ENCODE measurements at regions not wholly inside any gene's neighbourhood (a gene's known extent, or its start where the extent isn't known, plus 50 kb on each side); places are given as distances from the start of the nearest gene placed in this dataset.
"Not testable (repeated sequence)": the region's sequence is repeated elsewhere in the genome, so short reads cannot be mapped to it uniquely, and the experiment has no call there.

DNA sequence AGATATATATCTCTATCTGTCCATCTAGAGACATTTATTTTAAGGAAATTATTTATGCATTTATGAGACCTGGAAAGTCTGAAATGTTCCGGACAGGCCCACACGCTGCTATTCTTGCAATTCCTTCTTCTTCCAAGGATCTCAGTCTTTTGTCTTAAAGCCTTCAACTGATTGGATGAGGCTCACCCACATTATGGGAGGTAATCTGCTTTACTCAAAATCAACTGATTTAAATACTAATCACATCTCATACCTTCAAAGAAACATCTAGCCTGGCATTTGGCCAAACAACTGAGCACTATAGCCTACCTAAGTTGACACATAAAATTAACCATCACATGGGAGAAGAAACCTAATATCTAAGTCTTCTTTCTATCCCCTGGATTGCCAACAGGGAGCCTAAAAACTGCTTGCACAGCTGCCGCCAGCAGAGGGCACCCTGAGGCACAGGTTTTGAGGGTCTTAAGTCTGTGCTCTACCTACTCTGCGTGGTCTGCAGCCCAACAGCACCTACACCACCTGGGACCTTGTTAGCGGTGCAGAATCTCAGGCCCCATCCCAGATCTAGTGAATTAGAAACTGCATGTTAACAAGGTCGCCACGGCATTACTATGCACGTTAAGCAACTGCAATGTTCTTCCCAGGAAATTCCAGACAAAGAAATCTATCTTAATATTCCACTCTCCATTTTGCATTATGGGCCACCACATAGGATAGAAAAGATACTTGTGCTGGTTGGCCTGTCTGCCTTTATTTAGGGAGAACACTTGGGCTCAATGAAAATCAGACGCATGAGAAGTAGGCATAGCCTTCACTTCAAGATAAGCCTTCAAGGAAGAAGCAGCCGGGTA, 249.7 kb downstream of the FOXG1 start:
- Mint-ChIP-seq H3K27me3 (ENCODE audit: low read depth) (no peaks in the 10 kb centered on the region), H3K36me3 (ENCODE audit: low read depth) (no peaks in the 10 kb centered on the region), H3K4me1 (ENCODE audit: low read depth) (no peaks in the 10 kb centered on the region), H3K27ac (no peak overlapping the region), H3K9me3 (ENCODE audit: insufficient read depth) (peaks cover 10% of the 10 kb centered on the region), H3K4me3 (no peak overlapping the region)
- POLR2A ChIA-PET: no interaction called here
- DNase-seq (peak; percentile 22), ATAC-seq (no peak)
- CTCF ChIA-PET: no interaction called here

DNA sequence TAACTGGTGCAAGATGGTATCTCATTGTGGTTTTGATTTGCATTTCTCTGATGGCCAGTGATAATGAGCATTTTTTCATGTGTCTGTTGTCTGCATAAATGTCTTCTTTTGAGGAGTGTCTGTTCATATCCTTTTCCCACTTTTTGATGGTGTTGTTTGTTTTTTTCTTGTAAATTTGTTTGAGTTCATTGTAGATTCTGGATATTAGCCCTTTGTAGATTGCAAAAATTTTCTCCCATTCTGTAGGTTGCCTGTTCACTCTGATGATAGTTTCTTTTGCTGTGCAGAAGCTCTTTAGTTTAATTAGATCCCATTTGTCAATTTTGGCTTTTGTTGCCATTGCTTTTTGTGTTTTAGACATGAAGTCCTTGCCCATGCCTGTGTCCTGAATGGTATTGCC, 256.9 kb downstream of the FOXG1 start:
- H3K27ac Mint-ChIP-seq; H3K36me3 Mint-ChIP-seq (ENCODE audit: low read depth); CTCF ChIA-PET; H3K4me3 Mint-ChIP-seq; H3K4me1 Mint-ChIP-seq (ENCODE audit: low read depth); DNase-seq; H3K27me3 Mint-ChIP-seq (ENCODE audit: low read depth); ATAC-seq; POLR2A ChIA-PET: not testable (repeated sequence)
- H3K9me3 Mint-ChIP-seq (ENCODE audit: insufficient read depth): peaks cover 29% of the 10 kb centered on the region

DNA sequence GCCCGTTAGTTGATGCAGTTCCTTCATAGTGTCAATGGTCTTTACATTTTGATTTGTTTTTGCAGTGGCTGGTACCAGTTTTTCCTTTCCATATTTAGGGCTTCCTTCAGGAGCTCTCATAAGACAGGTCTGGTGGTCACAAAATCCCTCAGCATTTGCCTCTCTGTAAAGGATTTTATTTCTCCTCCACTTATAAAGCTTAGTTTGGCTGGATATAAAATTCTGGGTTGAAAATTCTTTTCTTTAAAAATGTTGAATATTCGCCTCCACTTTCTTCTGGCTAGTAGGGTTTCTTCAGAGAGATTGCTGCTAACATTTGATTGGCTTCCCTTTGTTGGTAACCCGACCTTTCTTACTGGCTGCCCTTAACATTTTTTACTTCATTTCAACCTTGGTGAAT, 260.9 kb downstream of the FOXG1 start:
- H3K27me3 Mint-ChIP-seq (ENCODE audit: low read depth); POLR2A ChIA-PET; H3K4me3 Mint-ChIP-seq; H3K36me3 Mint-ChIP-seq (ENCODE audit: low read depth); H3K27ac Mint-ChIP-seq; H3K4me1 Mint-ChIP-seq (ENCODE audit: low read depth); DNase-seq; CTCF ChIA-PET; ATAC-seq: not testable (repeated sequence)
- peaks cover 27% of the 10 kb centered on the region for H3K9me3 Mint-ChIP-seq (ENCODE audit: insufficient read depth)

DNA sequence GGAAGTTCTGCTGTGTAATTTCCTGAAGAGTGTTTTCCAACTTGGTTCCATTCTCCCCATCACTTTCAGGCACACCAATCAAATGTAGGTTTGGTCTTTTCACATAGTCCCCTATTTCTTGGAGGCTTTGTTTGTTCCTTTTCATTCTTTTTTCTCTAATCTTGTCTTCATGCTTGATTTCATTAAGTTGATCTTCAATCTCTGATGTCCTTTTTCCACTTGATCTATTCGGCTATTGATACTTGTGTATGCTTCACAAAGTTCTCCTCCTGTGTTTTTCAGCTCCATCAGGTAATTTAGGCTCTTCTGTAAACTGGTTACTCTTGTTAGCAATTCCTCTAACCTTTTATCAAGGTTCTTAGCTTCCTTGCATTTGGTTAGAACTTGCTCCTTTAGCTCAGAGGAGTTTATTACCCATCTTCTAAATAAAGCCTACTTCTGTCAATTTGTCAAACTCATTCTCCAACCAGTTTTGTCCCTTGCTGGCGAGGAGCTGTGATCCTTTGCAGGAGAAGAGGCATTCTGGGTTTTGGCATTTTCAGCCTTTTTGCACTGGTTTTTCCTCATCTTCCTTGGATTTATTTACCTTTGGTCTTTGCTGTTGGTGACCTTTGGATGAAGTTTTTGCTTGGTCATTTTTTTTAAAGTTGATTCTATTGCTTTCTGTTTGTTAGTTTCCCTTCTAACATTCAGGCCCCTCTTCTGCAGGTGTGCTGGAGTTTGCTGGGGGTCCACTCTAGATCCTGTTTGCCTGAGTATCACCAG, 261.5 kb downstream of the FOXG1 start:
- H3K36me3 Mint-ChIP-seq (ENCODE audit: low read depth); POLR2A ChIA-PET; H3K4me1 Mint-ChIP-seq (ENCODE audit: low read depth); CTCF ChIA-PET; H3K27me3 Mint-ChIP-seq (ENCODE audit: low read depth); DNase-seq; H3K27ac Mint-ChIP-seq; ATAC-seq; H3K4me3 Mint-ChIP-seq: not testable (repeated sequence)
- peaks cover 27% of the 10 kb centered on the region for H3K9me3 Mint-ChIP-seq (ENCODE audit: insufficient read depth)

DNA sequence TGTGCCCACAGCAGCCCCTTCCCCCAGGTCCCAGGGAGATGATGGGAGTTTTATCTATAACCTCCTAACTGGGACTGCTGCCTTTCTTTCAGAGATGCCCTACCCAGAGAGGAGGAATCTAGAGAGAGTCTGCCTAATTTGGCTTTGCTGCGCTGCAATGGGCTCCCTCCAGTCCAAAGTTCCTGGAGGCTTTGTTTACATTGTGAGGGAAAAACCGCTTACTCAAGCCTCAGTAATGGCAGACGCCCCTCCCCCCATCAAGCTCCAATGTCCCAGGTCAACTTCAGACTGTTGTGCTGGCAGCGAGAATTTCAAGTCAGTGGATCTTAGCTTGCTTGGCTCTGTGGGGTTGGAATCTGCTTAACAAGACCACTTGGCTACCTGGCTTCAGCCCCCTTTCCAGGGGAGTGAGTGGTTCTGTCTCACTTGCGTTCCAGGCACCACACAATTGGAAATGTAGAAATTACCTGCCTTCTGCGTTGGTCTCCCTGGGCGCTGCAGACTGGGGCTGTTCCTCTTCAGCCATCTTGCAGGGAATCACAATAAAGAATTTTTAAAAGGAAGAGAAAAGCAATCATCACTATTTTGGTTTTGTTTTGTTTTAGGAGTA, 262.5 kb downstream of the FOXG1 start:
- ATAC-seq (no peak), DNase-seq (no peak)
- Mint-ChIP-seq H3K9me3 (ENCODE audit: insufficient read depth) (peaks cover 27% of the 10 kb centered on the region), H3K4me3 (no peak overlapping the region), H3K36me3 (ENCODE audit: low read depth) (no peaks in the 10 kb centered on the region), H3K27ac (no peak overlapping the region), H3K4me1 (ENCODE audit: low read depth) (no peaks in the 10 kb centered on the region), H3K27me3 (ENCODE audit: low read depth) (no peaks in the 10 kb centered on the region)
- ChIA-PET POLR2A (no interaction called here), CTCF (no interaction called here)

GRCh38 chr14:29030121-29030520, 263.5 kb downstream of the FOXG1 start:
- Mint-ChIP-seq H3K27me3 (ENCODE audit: low read depth) (no peaks in the 10 kb centered on the region), H3K4me1 (ENCODE audit: low read depth) (no peaks in the 10 kb centered on the region), H3K9me3 (ENCODE audit: insufficient read depth) (peaks cover 27% of the 10 kb centered on the region), H3K27ac (no peak overlapping the region), H3K4me3 (no peak overlapping the region), H3K36me3 (ENCODE audit: low read depth) (no peaks in the 10 kb centered on the region)
- ChIA-PET POLR2A (no interaction called here), CTCF (no interaction called here)
- ATAC-seq (no peak), DNase-seq (no peak)

GRCh38 chr14:29030970-29031369, 264.4 kb downstream of the FOXG1 start:
- Mint-ChIP-seq H3K36me3 (ENCODE audit: low read depth) (no peaks in the 10 kb centered on the region), H3K4me1 (ENCODE audit: low read depth) (no peaks in the 10 kb centered on the region), H3K27ac (no peak overlapping the region), H3K4me3 (no peak overlapping the region), H3K9me3 (ENCODE audit: insufficient read depth) (peaks cover 22% of the 10 kb centered on the region), H3K27me3 (ENCODE audit: low read depth) (no peaks in the 10 kb centered on the region)
- ChIA-PET POLR2A (no interaction called here), CTCF (no interaction called here)
- no peak for ATAC-seq
- no peak for DNase-seq

GRCh38 chr14:29035134-29035533, 268.5 kb downstream of the FOXG1 start:
- Mint-ChIP-seq H3K27ac (no peak overlapping the region), H3K27me3 (ENCODE audit: low read depth) (no peaks in the 10 kb centered on the region), H3K4me3 (no peak overlapping the region), H3K4me1 (ENCODE audit: low read depth) (no peaks in the 10 kb centered on the region), H3K36me3 (ENCODE audit: low read depth) (no peaks in the 10 kb centered on the region), H3K9me3 (ENCODE audit: insufficient read depth) (peaks cover 4% of the 10 kb centered on the region)
- ChIA-PET CTCF (no interaction called here), POLR2A (no interaction called here)
- no peak for DNase-seq
- no peak for ATAC-seq

DNA sequence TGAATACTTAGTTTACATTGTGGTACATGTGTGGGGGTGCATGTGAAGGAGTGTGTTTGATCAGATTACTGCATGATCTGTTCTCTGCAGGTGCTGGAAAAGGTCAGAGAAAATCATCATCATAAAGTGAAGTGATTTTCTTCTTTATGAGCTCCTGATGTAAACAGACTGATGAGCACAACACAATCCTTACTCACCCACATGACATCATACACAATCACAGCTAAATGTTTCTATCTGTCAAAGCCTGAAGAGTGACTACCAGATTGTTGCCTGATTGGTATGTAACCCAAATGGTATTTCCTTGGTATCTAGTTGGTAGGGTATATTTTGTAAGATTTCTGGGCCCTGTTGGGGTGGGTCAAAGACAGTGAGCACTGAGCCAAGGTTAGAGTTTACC, 270.8 kb downstream of the FOXG1 start:
- H3K4me3 Mint-ChIP-seq: no peak overlapping the region
- peaks cover 4% of the 10 kb centered on the region for H3K9me3 Mint-ChIP-seq (ENCODE audit: insufficient read depth)
- H3K4me1 Mint-ChIP-seq (ENCODE audit: low read depth): no peaks in the 10 kb centered on the region
- no peaks in the 10 kb centered on the region for H3K36me3 Mint-ChIP-seq (ENCODE audit: low read depth)
- ChIA-PET CTCF (no interaction called here), POLR2A (no interaction called here)
- ATAC-seq: no peak
- H3K27me3 Mint-ChIP-seq (ENCODE audit: low read depth): no peaks in the 10 kb centered on the region
- DNase-seq: no peak
- no peak overlapping the region for H3K27ac Mint-ChIP-seq

DNA sequence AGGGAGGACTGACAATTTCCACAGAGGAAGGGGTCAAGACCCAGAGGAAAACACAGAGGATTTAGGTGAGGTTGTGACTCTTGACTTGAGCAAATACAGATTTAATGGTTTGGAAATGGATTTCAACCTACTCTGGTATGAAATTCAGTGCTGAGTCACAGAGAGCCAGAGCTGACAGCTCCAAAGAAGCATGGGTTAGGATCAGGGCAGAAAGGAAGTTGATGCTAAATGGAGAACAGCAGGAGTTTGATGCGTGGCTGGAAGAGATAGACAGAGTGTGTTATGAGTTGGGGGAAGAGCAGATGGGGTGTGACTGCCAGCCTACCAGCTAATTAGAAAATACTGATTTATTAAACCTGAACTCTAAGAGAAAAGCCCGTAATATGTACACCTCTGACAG, 272.6 kb downstream of the FOXG1 start:
- POLR2A ChIA-PET: no interaction called here
- no peaks in the 10 kb centered on the region for H3K4me1 Mint-ChIP-seq (ENCODE audit: low read depth)

GRCh38 chr14:29042551-29042950, 276.0 kb downstream of the FOXG1 start:
- Mint-ChIP-seq H3K9me3 (ENCODE audit: insufficient read depth) (peaks cover 4% of the 10 kb centered on the region), H3K4me3 (no peak overlapping the region), H3K27me3 (ENCODE audit: low read depth) (no peaks in the 10 kb centered on the region), H3K27ac (no peak overlapping the region), H3K36me3 (ENCODE audit: low read depth) (no peaks in the 10 kb centered on the region), H3K4me1 (ENCODE audit: low read depth) (no peaks in the 10 kb centered on the region)
- DNase-seq (no peak), ATAC-seq (no peak)
- ChIA-PET CTCF (no interaction called here), POLR2A (no interaction called here)

More for the DNA sequence above, 272.6 kb downstream of the FOXG1 start:
- Mint-ChIP-seq H3K27ac (no peak overlapping the region), H3K36me3 (ENCODE audit: low read depth) (no peaks in the 10 kb centered on the region), H3K27me3 (ENCODE audit: low read depth) (no peaks in the 10 kb centered on the region), H3K4me3 (no peak overlapping the region), H3K9me3 (ENCODE audit: insufficient read depth) (peaks cover 4% of the 10 kb centered on the region)
- DNase-seq: no peak
- no peak for ATAC-seq
- CTCF ChIA-PET: no interaction called here

- H3K27ac Mint-ChIP-seq: no peak overlapping the region
- ATAC-seq (no peak), DNase-seq (no peak)
- POLR2A ChIA-PET: no interaction called here
- CTCF ChIA-PET: no interaction called here
- peaks cover 4% of the 10 kb centered on the region for H3K9me3 Mint-ChIP-seq (ENCODE audit: insufficient read depth)
- no peaks in the 10 kb centered on the region for H3K36me3 Mint-ChIP-seq (ENCODE audit: low read depth)
- H3K4me1 Mint-ChIP-seq (ENCODE audit: low read depth): no peaks in the 10 kb centered on the region
- no peaks in the 10 kb centered on the region for H3K27me3 Mint-ChIP-seq (ENCODE audit: low read depth)
- no peak overlapping the region for H3K4me3 Mint-ChIP-seq
Observed at GRCh38 chr14:29043737-29044136, 277.1 kb downstream of the FOXG1 start.

All from activated CD8-positive, alpha-beta T cell treated with anti-CD3 and anti-CD28 coated beads, Interleukin-2, amount 10 ng/mL, durations not matched to agents 7 days and 5 days (primary cell).